CD14-positive monocyte (primary cell): ENCODE measurements at regions not wholly inside any gene's neighbourhood (a gene's known extent, or its start where the extent isn't known, plus 50 kb on each side); places are given as distances from the start of the nearest gene placed in this dataset.
A peak's percentile ranks its signal among the peaks of the same experiment; 100 is the strongest.

ENCODE experiments used
- DNase-seq, 3 donors: peaks; one replicate each; pipeline ENCODE4 v3.0.0-alpha.2; 2011 to 2022
- H2AFZ ChIP-seq: 2 replicates; pipeline ENCODE4 v1.6.0; 2012; ENCODE audit warnings: mild to moderate bottlenecking, low read depth, low read length, inconsistent platforms; ENCODE audit not compliant: insufficient read depth, poor library complexity, severe bottlenecking
- H3K27ac ChIP-seq, 2 donors: 1 replicate in 1 of 2; 2 replicates in 1 of 2; pipeline ENCODE4 v1.5.1; 2012 to 2013; ENCODE audit warnings: low read length in 2 of 2, control low read depth in 1 of 2, inconsistent platforms in 1 of 2, low read depth in 1 of 2, mild to moderate bottlenecking in 1 of 2
- H3K27me3 ChIP-seq, 2 donors: one replicate each; pipeline versions ENCODE4 v1.6.0 to v1.6.1; 2011 to 2013; ENCODE audit warnings: low read length in 2 of 2; ENCODE audit not compliant: control insufficient read depth in 2 of 2, insufficient read depth in 2 of 2
- H3K36me3 ChIP-seq, 2 donors: replicated peaks in 1 of 2; 1 replicate in 1 of 2; 2 replicates in 1 of 2; pipeline versions ENCODE4 v1.5.1 to v1.6.1; 2012 to 2013; ENCODE audit warnings: low read length in 2 of 2, control low read depth in 1 of 2, inconsistent platforms in 1 of 2, mild to moderate bottlenecking in 1 of 2; ENCODE audit not compliant: insufficient read depth in 2 of 2, control insufficient read depth in 1 of 2
- H3K4me1 ChIP-seq, 2 donors: 1 replicate in 1 of 2; 2 replicates in 1 of 2; pipeline versions ENCODE4 v1.5.1 to v1.6.1; 2012 to 2013; ENCODE audit warnings: low read length in 2 of 2, control low read depth in 1 of 2, inconsistent platforms in 1 of 2, mild to moderate bottlenecking in 1 of 2, moderate library complexity in 1 of 2; ENCODE audit not compliant: insufficient read depth in 2 of 2, control insufficient read depth in 1 of 2
- H3K4me2 ChIP-seq: replicated peaks from 2 replicates; pipeline ENCODE3; 2012; ENCODE audit warnings: low read length, moderate library complexity, mild to moderate bottlenecking; ENCODE audit not compliant: poor library complexity, severe bottlenecking; ENCODE audit errors: extremely low read depth
- H3K4me3 ChIP-seq, 3 experiments: fragments of 200-600 bp in 1 of 3; sonication (generic) in 1 of 3; replicated peaks in 1 of 3; 1 replicate in 2 of 3; 2 replicates in 1 of 3; pipeline ENCODE4 v1.5.1; 2011 to 2013; ENCODE audit warnings: low read length in 3 of 3, mild to moderate bottlenecking in 3 of 3, control low read depth in 2 of 3, low read depth in 2 of 3, inconsistent platforms in 1 of 3, moderate library complexity in 1 of 3
- H3K79me2 ChIP-seq: 2 replicates; pipeline ENCODE4 v1.6.0; 2012; ENCODE audit warnings: mild to moderate bottlenecking, control low read depth, inconsistent platforms, low read length, moderate library complexity; ENCODE audit not compliant: insufficient read depth
- H3K9ac ChIP-seq: 2 replicates; pipeline ENCODE4 v1.6.0; 2017; ENCODE audit warnings: low read length, mild to moderate bottlenecking; ENCODE audit not compliant: insufficient read depth, poor library complexity, severe bottlenecking
- H3K9me3 ChIP-seq, 2 donors: replicated peaks in 1 of 2; 1 replicate in 1 of 2; 2 replicates in 1 of 2; pipeline versions ENCODE4 v1.5.1 to v1.6.1; 2012 to 2013; ENCODE audit warnings: low read length in 2 of 2, control low read depth in 1 of 2; ENCODE audit not compliant: control insufficient read depth in 1 of 2, insufficient read depth in 1 of 2
- H4K20me1 ChIP-seq: 2 replicates; pipeline ENCODE4 v1.6.0; 2012; ENCODE audit warnings: mild to moderate bottlenecking, low read length, control low read depth, moderate library complexity; ENCODE audit not compliant: insufficient read depth
- H3K27ac Mint-ChIP-seq, 7 donors: one replicate each; pipeline ENCODE4 v1.8.0; 2020; ENCODE audit warnings: mild to moderate bottlenecking in 7 of 7, mixed read lengths in 7 of 7, moderate library complexity in 6 of 7, inconsistent platforms in 2 of 7
- H3K27me3 Mint-ChIP-seq, 3 donors: one replicate each; pipeline ENCODE4 v1.8.0; 2021 to 2022; ENCODE audit warnings: low read depth in 3 of 3, mild to moderate bottlenecking in 3 of 3, mixed read lengths in 3 of 3, moderate library complexity in 3 of 3, inconsistent platforms in 1 of 3
- H3K36me3 Mint-ChIP-seq, 2 donors: one replicate each; pipeline ENCODE4 v1.8.0; 2020; ENCODE audit warnings: mixed read lengths in 2 of 2, inconsistent platforms in 1 of 2, mild to moderate bottlenecking in 1 of 2
- H3K4me1 Mint-ChIP-seq: one replicate; pipeline ENCODE4 v1.8.0; 2020; ENCODE audit warnings: mild to moderate bottlenecking, mixed read lengths
- H3K4me3 Mint-ChIP-seq, 2 donors: one replicate each; pipeline ENCODE4 v1.8.0; 2020; ENCODE audit warnings: mild to moderate bottlenecking in 2 of 2, mixed read lengths in 2 of 2, moderate library complexity in 1 of 2
- H3K9me3 Mint-ChIP-seq, 7 donors: one replicate each; pipeline ENCODE4 v1.8.0; 2020 to 2022; ENCODE audit warnings: mixed read lengths in 7 of 7, mild to moderate bottlenecking in 6 of 7, moderate library complexity in 6 of 7, inconsistent platforms in 2 of 7
- CTCF ChIP-seq: fragments of 200-600 bp; IDR thresholded peaks from one replicate; pipeline ENCODE4 v1.8.0; 2022; ENCODE audit warnings: antibody characterized with exemption, mild to moderate bottlenecking
- WGBS: methylation state at CpG from one replicate; pipeline ENCODE4 v1.1.5; 2013; ENCODE audit warnings: missing lambda C conversion rate; ENCODE audit not compliant: insufficient coverage; 5-methylcytosine and 5-hydroxymethylcytosine counted together
- intact Hi-C, 2 donors: fragments of 100-400 bp; cut with micrococcal nuclease; formaldehyde crosslinking; loops; one replicate each; pipeline versions ENCODE4 v1.15.0 to v1.15.1; 2023

GRCh38 chr12:93058280-93058679, 129.2 kb upstream of the EEA1 start:
- H3K4me2 ChIP-seq = no peak overlapping the region
- H3K4me3 Mint-ChIP-seq = no peak overlapping the region
- H3K27ac Mint-ChIP-seq = peak overlapping the region in 1 of 7 donors; percentile 33
- no peak overlapping the region for H2AFZ ChIP-seq
- TF ChIP-seq CTCF = no peak
- intact Hi-C loops = no loop called here
- H3K9me3 ChIP-seq = no peaks in the 10 kb centered on the region
- no peaks in the 10 kb centered on the region for H3K36me3 Mint-ChIP-seq
- 74% methylated on average over 6 of the region's 7 CpGs for WGBS
- no peak overlapping the region for H3K4me3 ChIP-seq
- no peak overlapping the region for H3K9ac ChIP-seq
- H3K4me1 Mint-ChIP-seq = peaks cover 42% of the 10 kb centered on the region
- no peak for DNase-seq
- no peaks in the 10 kb centered on the region for H4K20me1 ChIP-seq
- no peaks in the 10 kb centered on the region for H3K36me3 ChIP-seq
- peaks cover 20 to 25% of the 10 kb centered on the region in 2 donors for H3K4me1 ChIP-seq
- no peak overlapping the region for H3K27ac ChIP-seq
- no peaks in the 10 kb centered on the region for H3K79me2 ChIP-seq
- H3K27me3 ChIP-seq = no peaks in the 10 kb centered on the region
- peaks cover 4 to 5% (median 4%) of the 10 kb centered on the region in 3 donors for H3K27me3 Mint-ChIP-seq
- H3K9me3 Mint-ChIP-seq = no peaks in the 10 kb centered on the region

- no peak overlapping the region for H2AFZ ChIP-seq
- Mint-ChIP-seq H3K27ac (peak overlapping the region in 4 of 7 donors; percentile 66 to 78 (median 72)), H3K36me3 (no peaks in the 10 kb centered on the region), H3K9me3 (no peaks in the 10 kb centered on the region), H3K4me1 (peaks cover 42% of the 10 kb centered on the region), H3K27me3 (peaks cover 6 to 11% (median 9%) of the 10 kb centered on the region in 3 donors), H3K4me3 (no peak overlapping the region)
- no peaks in the 10 kb centered on the region for H3K36me3 ChIP-seq
- H3K27ac ChIP-seq = no peak overlapping the region
- peak overlapping the region; percentile 63 for H3K4me2 ChIP-seq
- DNase-seq = no peak
- H3K9ac ChIP-seq = no peak overlapping the region
- TF ChIP-seq CTCF = no peak
- no peak overlapping the region for H3K4me3 ChIP-seq
- no peaks in the 10 kb centered on the region for H3K27me3 ChIP-seq
- no peaks in the 10 kb centered on the region for H3K79me2 ChIP-seq
- H3K9me3 ChIP-seq = no peaks in the 10 kb centered on the region
- intact Hi-C loops = no loop called here
- no CpG with 5 or more reads among the region's 2 CpGs for WGBS
- H4K20me1 ChIP-seq = no peaks in the 10 kb centered on the region
- H3K4me1 ChIP-seq = peaks cover 20 to 25% of the 10 kb centered on the region in 2 donors
Observed at GRCh38 chr12:93059288-93059687, 130.2 kb upstream of the EEA1 start.
